Vagina (tissue), 2 donors: ENCODE measurements at regions not wholly inside any gene's neighbourhood (a gene's known extent, or its start where the extent isn't known, plus 50 kb on each side); places are given as distances from the start of the nearest gene placed in this dataset.

Experiments
- CTCF ChIP-seq, 3 experiments: fragments of 450-650 bp in 2 of 3; fragments of 200-600 bp in 1 of 3; sonication (generic) in 1 of 3; IDR thresholded peaks; one replicate each; pipeline ENCODE4 v1.5.1; 2017 to 2019; ENCODE audit warnings: antibody characterized with exemption in 3 of 3, mild to moderate bottlenecking in 2 of 3, moderate library complexity in 2 of 3
- POLR2AphosphoS5 ChIP-seq, 2 donors: sonication (generic); formaldehyde crosslinking; IDR thresholded peaks; one replicate each; pipeline ENCODE4 v1.9.0; 2017; ENCODE audit warnings: antibody characterized with exemption in 2 of 2, mild to moderate bottlenecking in 2 of 2, low read depth in 1 of 2; ENCODE audit not compliant: insufficient read depth in 1 of 2

- TF ChIP-seq CTCF (IDR thresholded peaks at IDR 0.05), result no peak
- no peak for TF ChIP-seq POLR2AphosphoS5 (IDR thresholded peaks at IDR 0.05; ENCODE audit: insufficient read depth in 1 of 2, low read depth in 1 of 2)
Measured at GRCh38 chr2:66696374-66696773, 261.4 kb downstream of the MEIS1 start.
